Ectodermal cell (in vitro differentiated cells): ENCODE measurements at regions not wholly inside any gene's neighbourhood (a gene's known extent, or its start where the extent isn't known, plus 50 kb on each side); places are given as distances from the start of the nearest gene placed in this dataset.

Experiments
- H3K27ac ChIP-seq: 2 replicates; pipeline ENCODE4 v1.7.0; 2013; ENCODE audit warnings: mild to moderate bottlenecking, low read depth, low read length; ENCODE audit not compliant: insufficient read depth, poor library complexity, severe bottlenecking
- H3K27me3 ChIP-seq: 2 replicates; pipeline ENCODE4 v1.7.0; 2013; ENCODE audit warnings: mild to moderate bottlenecking, low read length; ENCODE audit not compliant: insufficient read depth, control insufficient read depth, poor library complexity, severe bottlenecking
- H3K36me3 ChIP-seq: one replicate; pipeline ENCODE4 v1.7.0; 2013; ENCODE audit warnings: low read length; ENCODE audit not compliant: control insufficient read depth, insufficient read depth
- H3K4me1 ChIP-seq: one replicate; pipeline ENCODE4 v1.7.0; 2013; ENCODE audit warnings: low read length; ENCODE audit not compliant: control insufficient read depth, insufficient read depth
- H3K4me3 ChIP-seq: 2 replicates; pipeline ENCODE4 v1.7.0; 2013; ENCODE audit warnings: low read depth, low read length, control low read depth; ENCODE audit not compliant: insufficient read depth
- H3K9me3 ChIP-seq: 2 replicates; pipeline ENCODE4 v1.7.0; 2013; ENCODE audit warnings: mild to moderate bottlenecking, low read length, moderate library complexity; ENCODE audit not compliant: control insufficient read depth
- WGBS, 2 experiments: methylation state at CpG; one replicate each; pipeline ENCODE4 v1.1.7; 2013; ENCODE audit warnings: missing lambda C conversion rate in 2 of 2; 5-methylcytosine and 5-hydroxymethylcytosine counted together

GRCh38 chr9:38216572-38216971 is 147.5 kb upstream of the SHB start:
- 92 to 96% methylated on average over 1 of the region's 1 CpG for WGBS, 2 experiments
- Histone ChIP-seq H3K27ac (no peak overlapping the region), H3K27me3 (peaks cover 77% of the 10 kb centered on the region), H3K9me3 (no peaks in the 10 kb centered on the region), H3K36me3 (no peaks in the 10 kb centered on the region), H3K4me1 (peaks cover 20% of the 10 kb centered on the region), H3K4me3 (no peak overlapping the region)

- Histone ChIP-seq H3K9me3 (no peaks in the 10 kb centered on the region), H3K36me3 (no peaks in the 10 kb centered on the region), H3K27me3 (peaks cover 86% of the 10 kb centered on the region), H3K27ac (no peak overlapping the region), H3K4me1 (peaks cover 20% of the 10 kb centered on the region), H3K4me3 (no peak overlapping the region)
- 27 to 38% methylated on average over 1 to 3 of the region's 3 CpGs for WGBS, 2 experiments
Measured at GRCh38 chr9:38215465-38215864, 146.4 kb upstream of the SHB start.

GRCh38 chr9:38214432-38214831 is 145.4 kb upstream of the SHB start:
- Histone ChIP-seq H3K4me3 (no peak overlapping the region), H3K9me3 (no peaks in the 10 kb centered on the region), H3K27me3 (peaks cover 89% of the 10 kb centered on the region), H3K36me3 (no peaks in the 10 kb centered on the region), H3K4me1 (peaks cover 20% of the 10 kb centered on the region), H3K27ac (no peak overlapping the region)
- WGBS, 2 experiments, result 0% methylated on average over 2 of the region's 2 CpGs

- Histone ChIP-seq H3K27me3 (peaks cover 85% of the 10 kb centered on the region), H3K4me1 (peaks cover 20% of the 10 kb centered on the region), H3K27ac (no peak overlapping the region), H3K4me3 (no peak overlapping the region), H3K9me3 (no peaks in the 10 kb centered on the region), H3K36me3 (no peaks in the 10 kb centered on the region)
- WGBS, 2 experiments, result 21 to 35% methylated on average over 2 of the region's 2 CpGs
Measured at GRCh38 chr9:38213631-38214299, 144.7 kb upstream of the SHB start.

GRCh38 chr9:38212016-38212415 is 143.0 kb upstream of the SHB start:
- H3K4me3 ChIP-seq, result no peak overlapping the region
- 37 to 56% methylated on average over 4 of the region's 4 CpGs for WGBS, 2 experiments
- H3K9me3 ChIP-seq, result no peaks in the 10 kb centered on the region
- peaks cover 70% of the 10 kb centered on the region for H3K27me3 ChIP-seq
- peaks cover 20% of the 10 kb centered on the region for H3K4me1 ChIP-seq
- H3K27ac ChIP-seq, result no peak overlapping the region
- no peaks in the 10 kb centered on the region for H3K36me3 ChIP-seq

GRCh38 chr9:38211002-38211401 is 142.0 kb upstream of the SHB start:
- H3K9me3 ChIP-seq, result no peaks in the 10 kb centered on the region
- peaks cover 20% of the 10 kb centered on the region for H3K4me1 ChIP-seq
- H3K4me3 ChIP-seq, result no peak overlapping the region
- 88 to 93% methylated on average over 1 of the region's 1 CpG for WGBS, 2 experiments
- no peak overlapping the region for H3K27ac ChIP-seq
- peaks cover 60% of the 10 kb centered on the region for H3K27me3 ChIP-seq
- no peaks in the 10 kb centered on the region for H3K36me3 ChIP-seq

- Histone ChIP-seq H3K4me1 (peaks cover 7% of the 10 kb centered on the region), H3K36me3 (no peaks in the 10 kb centered on the region), H3K27me3 (peaks cover 37% of the 10 kb centered on the region), H3K27ac (no peak overlapping the region), H3K4me3 (no peak overlapping the region), H3K9me3 (no peaks in the 10 kb centered on the region)
- WGBS, 2 experiments, result 90 to 94% methylated on average over 4 of the region's 4 CpGs
Measured at GRCh38 chr9:38208206-38208901, 139.3 kb upstream of the SHB start.

GRCh38 chr9:38207247-38207778 is 138.3 kb upstream of the SHB start:
- no peak overlapping the region for H3K4me3 ChIP-seq
- peaks cover 26% of the 10 kb centered on the region for H3K27me3 ChIP-seq
- no peaks in the 10 kb centered on the region for H3K36me3 ChIP-seq
- 61 to 64% methylated on average over 3 of the region's 3 CpGs for WGBS, 2 experiments
- no peak overlapping the region for H3K27ac ChIP-seq
- H3K4me1 ChIP-seq, result peaks cover 6% of the 10 kb centered on the region
- no peaks in the 10 kb centered on the region for H3K9me3 ChIP-seq

GRCh38 chr9:38205279-38205678 is 136.3 kb upstream of the SHB start:
- Histone ChIP-seq H3K36me3 (peaks cover 4% of the 10 kb centered on the region), H3K9me3 (no peaks in the 10 kb centered on the region)

GRCh38 chr9:38202336-38202938 is 133.4 kb upstream of the SHB start:
- 47 to 55% methylated on average over 6 of the region's 7 CpGs for WGBS, 2 experiments
- no peaks in the 10 kb centered on the region for H3K27me3 ChIP-seq
- H3K36me3 ChIP-seq, result peaks cover 4% of the 10 kb centered on the region
- H3K4me1 ChIP-seq, result peaks cover 3% of the 10 kb centered on the region
- H3K9me3 ChIP-seq, result no peaks in the 10 kb centered on the region
- H3K4me3 ChIP-seq, result no peak overlapping the region
- H3K27ac ChIP-seq, result no peak overlapping the region

More at GRCh38 chr9:38205279-38205678, 136.3 kb upstream of the SHB start:
- Histone ChIP-seq H3K4me3 (no peak overlapping the region), H3K4me1 (no peaks in the 10 kb centered on the region), H3K27ac (no peak overlapping the region), H3K27me3 (peaks cover 8% of the 10 kb centered on the region)
